Stomach (tissue), 4 donors: ENCODE measurements at regions not wholly inside any gene's neighbourhood (a gene's known extent, or its start where the extent isn't known, plus 50 kb on each side); places are given as distances from the start of the nearest gene placed in this dataset.

Experiments used
- CTCF ChIP-seq, 7 experiments: fragments of 450-650 bp in 4 of 7; fragments of 200-600 bp in 3 of 7; sonication (generic) in 3 of 7; IDR thresholded peaks; one replicate each; pipeline ENCODE4 v1.5.1; 2016 to 2019; ENCODE audit warnings: antibody characterized with exemption in 7 of 7, control low read depth in 2 of 7, mild to moderate bottlenecking in 1 of 7
- EP300 ChIP-seq: sonication (generic); formaldehyde crosslinking; IDR thresholded peaks from one replicate; pipeline ENCODE4 v1.6.1; 2017; ENCODE audit warnings: antibody characterized with exemption
- POLR2A ChIP-seq, 4 donors: fragments of 450-650 bp; IDR thresholded peaks; one replicate each; pipeline ENCODE4 v1.6.1; 2016; ENCODE audit warnings: antibody characterized with exemption in 4 of 4, control low read depth in 2 of 4, mild to moderate bottlenecking in 1 of 4, moderate library complexity in 1 of 4
- POLR2AphosphoS5 ChIP-seq, 3 donors: sonication (generic); formaldehyde crosslinking; IDR thresholded peaks; one replicate each; pipeline ENCODE4 v1.6.1; 2016; ENCODE audit warnings: antibody characterized with exemption in 3 of 3

DNA sequence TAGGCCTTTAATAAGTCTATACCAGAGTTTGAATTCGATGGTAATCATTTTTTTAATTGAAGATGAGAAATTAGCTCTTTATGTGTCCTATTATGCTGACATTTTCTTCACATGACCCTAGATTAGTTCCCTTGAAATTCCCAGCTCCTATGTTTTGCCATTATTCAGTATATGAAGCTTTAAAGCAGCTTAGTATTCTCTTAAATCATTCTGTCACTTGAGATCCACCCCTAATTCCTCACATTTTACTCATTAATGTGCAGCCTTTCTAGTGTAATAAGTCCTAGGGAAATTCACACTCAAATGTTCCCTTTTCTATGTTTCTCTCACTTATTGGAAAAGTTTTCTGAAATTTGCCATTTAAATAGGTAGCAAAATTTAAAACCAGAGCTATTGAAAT, 704.5 kb upstream of the B3GALT2 start:
- TF ChIP-seq POLR2AphosphoS5 (IDR thresholded peaks at IDR 0.05) (no peak), CTCF (IDR thresholded peaks at IDR 0.05) (no peak), POLR2A (IDR thresholded peaks at IDR 0.05) (no peak), EP300 (no peak)
